Psoas muscle (tissue), 7 donors: ENCODE measurements at regions not wholly inside any gene's neighbourhood (a gene's known extent, or its start where the extent isn't known, plus 50 kb on each side); places are given as distances from the start of the nearest gene placed in this dataset.

Source experiments
- ATAC-seq, 4 donors: fragments of 200-7000 bp; cut with Tn5 transposase; one replicate each; pipeline ENCODE4 v1.9.1; 2020; ENCODE audit warnings: moderate library complexity in 3 of 4, mild to moderate bottlenecking in 2 of 4
- DNase-seq, 2 donors: peaks; one replicate each; pipeline ENCODE4 v3.0.0-alpha.2; 2020
- H3K27ac ChIP-seq: fragments of 200-600 bp; one replicate; pipeline ENCODE4 v1.8.0; 2022
- H3K27me3 ChIP-seq, 3 donors: fragments of 200-600 bp in 1 of 3; one replicate each; pipeline versions ENCODE4 v1.6.1 to v1.8.0; 2013 to 2022; ENCODE audit warnings: low read length in 2 of 3, mild to moderate bottlenecking in 2 of 3, moderate library complexity in 1 of 3; ENCODE audit not compliant: insufficient read depth in 3 of 3
- H3K36me3 ChIP-seq, 2 donors: fragments of 200-600 bp in 1 of 2; one replicate each; pipeline versions ENCODE4 v1.6.1 to v1.8.0; 2013 to 2022; ENCODE audit warnings: low read depth in 1 of 2, mild to moderate bottlenecking in 1 of 2, moderate library complexity in 1 of 2; ENCODE audit not compliant: insufficient read depth in 1 of 2
- H3K4me1 ChIP-seq: fragments of 200-600 bp; one replicate; pipeline ENCODE4 v1.8.0; 2022
- H3K4me3 ChIP-seq: fragments of 200-600 bp; one replicate; pipeline ENCODE4 v1.8.0; 2022; ENCODE audit warnings: mild to moderate bottlenecking
- H3K9me3 ChIP-seq: fragments of 200-600 bp; one replicate; pipeline ENCODE4 v1.8.0; 2022
- WGBS, 3 donors: extraction: QIAGEN DNeasy Blood & Tissue Kit; methylation state at CpG; one replicate each; pipeline versions ENCODE4 v1.1.6 to v1.1.7; 2013; 5-methylcytosine and 5-hydroxymethylcytosine counted together
- intact Hi-C, 2 donors: fragments of 100-400 bp; cut with DNase I; formaldehyde crosslinking; loops; one replicate each; pipeline versions ENCODE4 v1.11.0 to v1.14.2; 2022
- TF ChIP-seq, protein P1 (sequence below): fragments of 200-600 bp; IDR thresholded peaks from one replicate; pipeline ENCODE4 v1.8.0; 2022; ENCODE audit warnings: antibody characterized with exemption
- donor health status: healthy with polysubstance abuse.
- donor health status: DM: no; HTN: no; CAD: no; lungs with moderate emphysema.
- donor health status: Bipolar disorder and iron deficiency.
- donor health status: healthy.
- donor health status: DM: yes; HTN: yes; CAD: no.
- donor health status: DM: no; HTN: no; CAD: no.
- donor health status: DM: yes; HTN: yes; CAD: no.

DNA sequence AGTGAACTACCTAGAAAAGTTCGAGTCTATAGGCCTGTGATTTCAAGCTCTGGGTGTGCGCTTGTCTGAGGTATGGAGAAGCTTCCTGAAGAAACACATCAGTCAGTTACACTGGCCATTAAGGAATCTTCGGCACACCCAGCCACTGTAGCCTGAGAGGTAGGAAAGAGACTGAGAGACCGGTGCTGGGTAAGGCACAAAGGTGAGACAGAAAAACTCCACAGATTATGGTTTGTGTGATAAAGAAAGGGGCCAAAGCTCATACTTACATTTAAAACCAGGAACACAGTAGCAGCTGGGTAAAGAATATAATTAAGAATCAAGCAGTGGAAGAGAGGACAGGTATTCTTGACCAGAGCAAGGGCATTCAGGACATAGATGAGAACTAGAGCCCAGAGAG, 74.8 kb upstream of the TTC29 start:
- no peak overlapping the region for H3K27ac ChIP-seq
- no peaks in the 10 kb centered on the region for H3K4me1 ChIP-seq
- no peak for DNase-seq
- no peak for ATAC-seq
- TF ChIP-seq, protein P1, sequence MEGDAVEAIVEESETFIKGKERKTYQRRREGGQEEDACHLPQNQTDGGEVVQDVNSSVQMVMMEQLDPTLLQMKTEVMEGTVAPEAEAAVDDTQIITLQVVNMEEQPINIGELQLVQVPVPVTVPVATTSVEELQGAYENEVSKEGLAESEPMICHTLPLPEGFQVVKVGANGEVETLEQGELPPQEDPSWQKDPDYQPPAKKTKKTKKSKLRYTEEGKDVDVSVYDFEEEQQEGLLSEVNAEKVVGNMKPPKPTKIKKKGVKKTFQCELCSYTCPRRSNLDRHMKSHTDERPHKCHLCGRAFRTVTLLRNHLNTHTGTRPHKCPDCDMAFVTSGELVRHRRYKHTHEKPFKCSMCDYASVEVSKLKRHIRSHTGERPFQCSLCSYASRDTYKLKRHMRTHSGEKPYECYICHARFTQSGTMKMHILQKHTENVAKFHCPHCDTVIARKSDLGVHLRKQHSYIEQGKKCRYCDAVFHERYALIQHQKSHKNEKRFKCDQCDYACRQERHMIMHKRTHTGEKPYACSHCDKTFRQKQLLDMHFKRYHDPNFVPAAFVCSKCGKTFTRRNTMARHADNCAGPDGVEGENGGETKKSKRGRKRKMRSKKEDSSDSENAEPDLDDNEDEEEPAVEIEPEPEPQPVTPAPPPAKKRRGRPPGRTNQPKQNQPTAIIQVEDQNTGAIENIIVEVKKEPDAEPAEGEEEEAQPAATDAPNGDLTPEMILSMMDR, result no peak
- H3K27me3 ChIP-seq, result no peaks in the 10 kb centered on the region
- intact Hi-C loops, result no loop called here
- H3K4me3 ChIP-seq, result no peak overlapping the region
- 82 to 92% (median 83%) methylated on average over 4 of the region's 4 CpGs for WGBS, 3 donors
- no peaks in the 10 kb centered on the region for H3K36me3 ChIP-seq
- no peaks in the 10 kb centered on the region for H3K9me3 ChIP-seq

DNA sequence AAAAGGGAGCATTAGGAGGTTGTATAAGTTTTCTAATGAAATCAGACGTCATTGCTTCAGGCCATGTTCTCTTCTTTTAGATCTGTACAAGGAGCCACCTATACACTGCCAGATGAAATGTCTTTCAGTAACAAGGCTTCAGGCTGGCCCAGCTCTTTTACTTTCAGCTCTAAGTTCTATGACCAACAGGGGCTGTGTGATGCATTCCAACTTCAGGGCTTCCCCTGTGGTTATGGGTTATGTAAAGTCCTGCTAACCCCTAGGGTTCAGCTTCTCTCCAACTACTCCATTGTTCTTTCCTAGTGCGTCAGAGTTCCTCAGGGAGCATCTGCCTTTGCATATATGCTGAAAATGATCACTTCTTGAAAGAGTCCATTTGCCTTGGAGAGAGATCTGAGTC, 79.4 kb upstream of the TTC29 start:
- DNase-seq (no peak), ATAC-seq (no peak)
- H3K27ac ChIP-seq, result no peak overlapping the region
- intact Hi-C loops, result no loop called here
- H3K4me1 ChIP-seq, result no peaks in the 10 kb centered on the region
- TF ChIP-seq, protein P1, result no peak
- H3K9me3 ChIP-seq, result no peaks in the 10 kb centered on the region
- H3K4me3 ChIP-seq, result no peak overlapping the region
- 73 to 87% (median 83%) methylated on average over 2 of the region's 2 CpGs for WGBS, 3 donors
- H3K36me3 ChIP-seq, result no peaks in the 10 kb centered on the region
- no peaks in the 10 kb centered on the region for H3K27me3 ChIP-seq

DNA sequence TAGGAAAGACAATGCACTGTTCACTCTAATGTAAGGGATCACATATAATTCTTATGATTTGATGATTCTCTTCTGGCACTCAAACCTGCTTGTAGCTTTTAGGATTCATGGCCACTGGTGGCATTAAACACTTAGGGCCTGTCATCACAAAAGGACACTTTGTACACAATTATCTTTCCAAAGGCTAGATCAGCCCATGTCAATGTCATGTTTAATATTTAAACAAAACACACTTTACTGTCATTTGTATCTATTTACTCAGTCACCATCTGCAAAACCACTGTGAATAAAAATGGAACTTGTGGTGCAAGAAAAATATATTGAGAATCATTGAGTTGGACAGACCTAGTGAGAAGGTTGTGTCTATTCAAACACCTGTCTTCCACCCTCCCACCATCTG, 83.6 kb upstream of the TTC29 start:
- no peaks in the 10 kb centered on the region for H3K4me1 ChIP-seq
- TF ChIP-seq, protein P1, result no peak
- no peaks in the 10 kb centered on the region for H3K36me3 ChIP-seq
- H3K4me3 ChIP-seq, result no peak overlapping the region
- DNase-seq, result no peak
- no peak for ATAC-seq
- H3K27me3 ChIP-seq, result no peaks in the 10 kb centered on the region
- intact Hi-C loops, result no loop called here
- H3K9me3 ChIP-seq, result no peaks in the 10 kb centered on the region
- no peak overlapping the region for H3K27ac ChIP-seq

DNA sequence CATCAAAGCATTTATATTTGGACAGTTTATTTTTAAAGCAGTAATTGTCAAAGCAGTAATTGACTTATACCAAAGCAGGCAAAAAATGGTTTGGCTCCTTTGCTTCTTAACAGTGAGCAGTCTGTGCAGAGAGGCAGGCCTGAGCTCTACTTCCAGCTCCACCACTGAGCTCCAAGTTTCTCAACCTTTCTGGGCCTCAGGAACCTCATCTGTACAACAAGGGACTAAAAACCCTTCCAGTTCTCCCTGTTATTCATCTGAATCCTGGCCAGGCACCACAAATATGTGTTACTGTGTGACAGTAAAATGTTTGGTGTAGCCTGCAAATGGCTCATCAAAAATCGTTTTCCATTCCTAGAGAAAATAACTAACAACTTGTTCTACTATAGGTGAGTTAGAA, 88.7 kb upstream of the TTC29 start:
- Histone ChIP-seq H3K27ac (no peak overlapping the region), H3K27me3 (peaks cover 0 to 6% (median 0%) of the 10 kb centered on the region in 3 donors), H3K36me3 (no peaks in the 10 kb centered on the region), H3K9me3 (no peaks in the 10 kb centered on the region), H3K4me1 (no peaks in the 10 kb centered on the region), H3K4me3 (no peak overlapping the region)
- TF ChIP-seq, protein P1, result no peak
- no peak for DNase-seq
- 35 to 70% (median 41%) methylated on average over 1 of the region's 1 CpG for WGBS, 3 donors
- intact Hi-C loops, result no loop called here
- ATAC-seq, result no peak

DNA sequence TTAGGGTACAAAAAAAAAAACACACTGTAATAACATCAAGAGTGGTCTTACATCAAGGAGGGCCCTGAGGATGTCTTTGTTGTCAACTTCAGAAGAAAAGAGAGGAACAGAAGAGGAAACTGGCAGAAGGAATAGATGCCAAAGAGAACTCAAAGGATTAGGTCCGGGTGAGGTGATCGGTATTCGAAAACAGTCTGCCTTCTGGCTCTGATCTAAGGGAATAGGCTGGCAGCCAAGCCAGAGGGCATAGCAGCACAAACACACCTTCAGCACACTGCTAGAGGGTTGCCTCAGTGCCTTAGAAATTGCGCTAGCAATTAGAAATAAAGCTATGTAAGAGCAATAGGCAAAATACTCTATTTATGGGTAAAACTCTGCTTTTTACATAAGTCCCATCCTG, 91.4 kb upstream of the TTC29 start:
- Histone ChIP-seq H3K9me3 (no peaks in the 10 kb centered on the region), H3K4me1 (no peaks in the 10 kb centered on the region), H3K4me3 (no peak overlapping the region), H3K27me3 (peaks cover 0 to 6% (median 0%) of the 10 kb centered on the region in 3 donors), H3K36me3 (no peaks in the 10 kb centered on the region), H3K27ac (no peak overlapping the region)
- intact Hi-C loops, result no loop called here
- TF ChIP-seq, protein P1, result no peak
- 35 to 54% (median 53%) methylated on average over 4 of the region's 4 CpGs for WGBS, 3 donors
- DNase-seq (no peak), ATAC-seq (no peak)
